Midbrain (tissue), 1 donor: ENCODE measurements at regions not wholly inside any gene's neighbourhood (a gene's known extent, or its start where the extent isn't known, plus 50 kb on each side); places are given as distances from the start of the nearest gene placed in this dataset.
"Not testable (repeated sequence)": the region's sequence is repeated elsewhere in the genome, so short reads cannot be mapped to it uniquely, and the experiment has no call there.

Source experiments
- DNase-seq: peaks from one replicate; lab custom pipeline; 2025; lab: John Stamatoyannopoulos, UW

- not testable (repeated sequence) for DNase-seq
These were observed 164.5 kb upstream of the CCZ1B start for GRCh38 chr7:6990426-6991152.

- not testable (repeated sequence) for DNase-seq
These were observed 165.1 kb upstream of the CCZ1B start for GRCh38 chr7:6991169-6991611.

- DNase-seq, result not testable (repeated sequence)
These were observed 165.6 kb upstream of the CCZ1B start for GRCh38 chr7:6991686-6992085.

DNA sequence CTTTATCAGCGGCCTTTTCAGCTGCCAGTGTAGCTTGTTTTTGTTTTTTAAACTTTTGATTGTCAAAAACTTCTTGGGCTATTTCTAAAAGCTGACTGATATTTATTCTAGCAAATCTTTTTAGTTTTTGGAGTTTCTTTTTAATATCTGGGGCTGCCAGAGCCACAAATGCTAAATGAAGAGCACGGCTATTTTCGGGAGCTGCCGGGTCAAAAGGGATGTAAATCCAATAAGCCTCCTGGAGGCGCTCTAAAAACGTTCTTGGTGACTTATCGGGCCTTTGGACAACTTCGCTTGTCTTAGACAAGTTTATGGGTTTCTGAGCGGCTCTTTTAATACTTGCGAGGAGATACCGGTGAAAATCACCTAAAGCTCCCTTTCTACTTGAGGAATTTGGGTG, 166.1 kb upstream of the CCZ1B start:
- DNase-seq, result not testable (repeated sequence)

- DNase-seq, result not testable (repeated sequence)
These were observed 169.0 kb upstream of the CCZ1B start for GRCh38 chr7:6995026-6995425.

- not testable (repeated sequence) for DNase-seq
These were observed 169.6 kb upstream of the CCZ1B start for GRCh38 chr7:6995493-6996289.

- DNase-seq, result not testable (repeated sequence)
These were observed 173.1 kb upstream of the CCZ1B start for GRCh38 chr7:6999067-6999666.

DNA sequence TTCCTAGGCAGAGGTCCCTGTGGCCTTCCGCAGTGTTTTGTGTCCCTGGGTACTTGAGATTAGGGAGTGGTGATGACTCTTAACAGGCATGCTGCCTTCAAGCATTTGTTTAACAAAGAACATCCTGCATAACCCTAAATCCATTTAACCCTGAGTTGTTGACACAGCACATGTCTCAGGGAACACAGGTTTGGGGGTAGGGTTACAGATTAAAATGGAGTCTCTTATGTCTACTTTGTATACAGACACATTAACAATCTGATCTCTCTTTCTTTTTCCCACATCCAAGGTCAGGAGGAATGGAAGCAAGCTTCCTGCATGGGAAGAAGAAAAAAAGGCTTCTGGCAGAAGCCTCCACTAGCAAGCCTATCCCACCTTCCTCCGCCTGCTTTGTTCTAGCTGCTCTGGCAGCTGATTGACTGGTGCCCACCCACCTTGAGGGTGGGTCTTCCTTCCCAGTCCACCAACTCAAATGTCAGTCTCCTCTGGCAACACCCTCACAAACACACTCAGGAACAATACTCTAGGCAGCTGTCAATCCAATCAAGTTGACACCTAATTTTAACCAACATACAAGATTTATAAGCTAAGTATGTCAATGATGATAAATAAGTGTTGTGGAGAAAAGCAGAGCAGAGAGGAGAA, 176.5 kb upstream of the CCZ1B start:
- DNase-seq, result no peak

DNA sequence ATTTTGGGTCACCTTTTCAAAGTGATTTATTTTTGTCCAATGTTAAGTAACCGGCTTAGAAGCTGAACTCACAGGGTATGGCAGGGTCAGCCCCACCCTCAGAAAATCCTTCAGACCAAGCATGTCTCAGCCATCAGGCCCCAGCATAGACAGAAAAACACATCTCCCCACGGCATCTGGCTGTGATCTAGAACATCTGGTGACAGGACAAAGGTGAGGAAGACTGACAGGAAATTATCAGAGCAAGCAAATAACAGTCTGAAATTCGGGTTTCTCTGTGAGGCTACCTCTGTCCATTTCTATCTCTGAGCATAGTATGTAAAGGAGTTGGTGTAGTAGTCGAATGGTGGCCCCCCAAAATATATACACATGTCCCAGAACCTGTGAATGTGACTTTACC, 177.0 kb upstream of the C1GALT1 start:
- DNase-seq, result no peak

GRCh38 chr7:7005949-7006348, 176.4 kb upstream of the C1GALT1 start:
- DNase-seq, result not testable (repeated sequence)

GRCh38 chr7:7011241-7011640, 171.1 kb upstream of the C1GALT1 start:
- not testable (repeated sequence) for DNase-seq

DNA sequence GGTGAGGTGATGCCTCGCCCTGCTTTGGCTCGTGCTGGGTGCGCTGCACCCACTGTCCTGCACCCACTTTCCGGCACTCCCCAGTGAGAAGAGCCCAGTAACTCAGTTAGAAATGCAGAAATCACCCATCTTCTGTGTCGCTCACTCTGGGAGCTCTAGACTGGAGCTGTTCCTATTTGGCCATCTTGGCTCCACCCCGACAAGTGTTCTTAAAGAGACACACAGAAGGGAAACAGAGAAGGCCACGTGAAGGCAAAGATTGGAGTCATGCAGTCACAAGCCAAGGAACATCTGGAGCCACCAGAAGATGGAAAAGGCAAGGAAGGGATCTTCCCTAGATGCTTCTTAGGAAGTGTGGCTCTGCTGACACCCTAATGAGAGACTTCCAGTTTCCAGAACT, 170.6 kb upstream of the C1GALT1 start:
- not testable (repeated sequence) for DNase-seq

DNA sequence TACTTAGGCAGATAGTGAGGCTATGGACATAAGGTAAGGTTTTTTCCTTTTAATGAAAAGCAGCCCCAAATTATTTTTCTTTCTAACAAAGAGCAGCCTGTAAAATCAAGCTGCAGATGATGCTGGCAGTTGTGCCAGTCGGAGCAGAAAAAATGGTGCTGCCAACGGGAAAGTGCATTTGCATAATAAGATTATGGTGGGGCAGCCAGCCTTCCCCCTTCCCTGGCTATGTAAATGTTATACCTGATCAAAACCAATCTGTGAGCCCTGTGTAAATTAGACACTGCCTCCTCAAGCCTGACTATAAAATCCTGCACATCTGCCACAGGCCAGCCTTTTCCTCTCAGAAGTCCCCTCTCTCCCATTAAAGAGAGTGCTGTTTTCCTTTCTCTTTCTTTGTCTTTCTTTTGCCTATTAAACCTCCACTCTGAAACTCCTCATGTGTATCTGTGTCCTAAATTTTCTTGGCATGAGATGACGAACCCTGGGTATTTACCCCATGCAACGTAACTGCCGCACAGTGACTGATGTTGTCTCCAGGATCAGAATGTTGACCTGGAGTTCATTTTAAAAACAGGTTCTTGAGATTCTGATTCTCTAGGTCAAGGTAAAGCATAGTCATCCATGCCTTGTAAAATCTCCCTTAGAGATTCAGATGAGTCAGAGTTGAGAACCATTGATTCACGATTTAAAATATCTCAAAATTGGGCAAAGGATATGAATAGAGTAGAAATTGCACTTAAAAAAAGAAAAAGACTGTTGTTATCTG, 167.3 kb upstream of the C1GALT1 start:
- no peak for DNase-seq

DNA sequence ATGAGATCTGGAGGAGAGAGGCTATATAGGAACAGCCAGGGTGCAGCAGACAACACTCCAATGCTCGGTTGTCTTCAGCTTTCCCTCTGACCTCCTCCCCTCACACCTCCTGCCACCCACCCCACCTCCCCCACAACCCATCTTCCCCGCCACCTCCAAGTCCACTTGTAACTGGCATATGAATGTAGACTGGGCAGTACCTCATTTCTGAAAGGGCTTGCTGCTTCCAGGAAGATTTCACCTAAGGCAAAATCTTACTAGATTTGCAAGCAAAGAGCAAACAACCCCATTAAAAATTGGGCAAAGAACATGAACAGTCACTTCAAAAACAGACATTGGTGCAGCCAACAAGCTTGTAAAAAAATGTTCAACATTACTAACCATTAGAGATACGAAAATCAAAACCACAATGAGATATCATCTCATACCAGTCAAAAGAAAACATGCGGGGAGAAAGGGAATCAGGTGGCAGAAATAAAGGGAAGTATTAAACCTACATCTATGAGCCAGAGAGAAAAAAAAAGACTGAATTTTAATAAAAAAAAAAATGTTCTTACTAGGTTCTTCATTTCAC, 164.6 kb upstream of the C1GALT1 start:
- DNase-seq, result no peak

DNA sequence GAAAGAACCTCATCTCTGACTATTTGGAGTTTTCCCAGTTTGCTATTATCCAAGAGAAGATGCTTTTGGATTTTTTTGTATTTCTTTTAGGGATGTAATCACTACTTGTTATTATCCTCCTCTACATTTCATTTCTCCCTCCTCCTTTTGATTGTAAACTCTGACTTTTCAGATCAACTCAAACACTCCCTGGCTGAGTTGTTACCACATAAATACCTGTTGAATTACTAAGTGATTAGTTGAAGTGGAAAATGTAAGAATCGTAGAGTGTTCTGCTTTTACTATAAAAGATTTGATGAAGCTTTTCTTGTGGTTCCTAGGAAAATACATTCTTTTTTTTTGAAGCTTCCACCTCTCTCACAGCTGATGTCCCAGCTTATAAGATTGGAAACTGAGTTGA, 164.1 kb upstream of the C1GALT1 start:
- DNase-seq, result no peak

DNA sequence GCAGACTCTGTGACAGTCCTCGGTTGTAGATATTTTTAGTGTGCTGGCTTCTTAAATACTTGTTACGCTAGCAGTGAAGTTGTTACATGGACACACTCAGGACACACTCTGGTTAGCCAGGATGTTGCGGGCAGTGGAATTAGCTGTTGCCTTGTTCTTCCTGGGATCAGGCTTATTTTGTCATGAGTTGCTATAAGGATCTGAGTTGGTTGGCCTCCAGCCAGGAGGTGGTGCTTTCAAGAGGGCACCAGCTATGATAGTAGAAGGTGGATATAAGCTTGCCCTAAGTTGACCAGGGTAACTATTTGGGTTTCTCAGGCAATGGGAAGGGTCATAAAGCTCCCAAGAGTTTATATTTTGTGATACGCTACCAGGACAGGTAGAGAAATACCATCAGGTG, 150.1 kb upstream of the C1GALT1 start:
- no peak for DNase-seq

- no peak for DNase-seq
These were observed 146.5 kb upstream of the C1GALT1 start for GRCh38 chr7:7035851-7036250.

DNA sequence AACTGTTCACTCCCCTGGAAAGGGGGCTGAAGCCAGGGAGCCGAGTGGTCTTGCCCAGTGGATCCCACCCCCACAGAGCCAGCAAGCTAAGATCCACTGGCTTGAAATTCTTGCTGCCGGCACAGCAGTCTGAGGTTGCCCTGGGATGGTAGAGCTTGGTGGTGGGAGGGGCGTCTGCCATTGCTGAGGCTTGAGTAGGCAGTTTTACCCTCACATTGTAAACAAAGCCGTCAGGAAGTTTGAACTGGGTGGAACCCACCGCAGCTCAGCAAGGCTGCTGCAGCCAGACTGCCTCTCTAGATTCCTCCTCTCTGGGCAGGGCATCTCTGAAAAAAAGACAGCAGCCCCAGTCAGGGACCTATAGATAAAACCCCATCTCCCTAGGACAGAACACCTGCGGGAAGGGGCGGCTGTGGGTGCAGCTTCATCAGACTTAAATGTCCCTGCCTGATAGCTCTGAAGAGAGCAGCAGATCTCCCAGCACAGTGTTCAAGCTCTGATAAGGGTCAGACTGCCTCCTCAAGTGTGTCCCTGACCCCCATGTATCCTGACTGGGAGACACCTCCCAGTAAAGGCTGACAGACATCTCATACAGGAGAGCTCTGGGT, 140.0 kb upstream of the C1GALT1 start:
- not testable (repeated sequence) for DNase-seq

DNA sequence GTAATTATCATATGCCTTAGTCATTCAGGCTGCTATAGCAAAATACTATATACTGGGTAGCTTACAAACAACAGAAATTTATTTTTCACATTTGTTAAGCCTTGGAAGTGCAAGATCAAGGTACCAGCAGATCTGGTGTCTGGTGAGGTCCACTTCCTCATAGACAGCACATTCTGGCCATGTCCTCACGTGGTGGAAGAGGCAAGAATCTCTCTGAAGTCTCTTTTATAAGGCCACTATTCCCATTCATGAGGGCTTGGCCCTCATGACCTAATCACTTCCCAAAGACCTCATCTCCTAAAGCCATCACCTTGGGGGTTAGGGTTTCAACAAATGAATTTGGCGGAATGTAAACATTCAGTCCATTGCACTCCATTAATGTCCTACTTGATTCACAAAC, 137.5 kb upstream of the C1GALT1 start:
- no peak for DNase-seq

DNA sequence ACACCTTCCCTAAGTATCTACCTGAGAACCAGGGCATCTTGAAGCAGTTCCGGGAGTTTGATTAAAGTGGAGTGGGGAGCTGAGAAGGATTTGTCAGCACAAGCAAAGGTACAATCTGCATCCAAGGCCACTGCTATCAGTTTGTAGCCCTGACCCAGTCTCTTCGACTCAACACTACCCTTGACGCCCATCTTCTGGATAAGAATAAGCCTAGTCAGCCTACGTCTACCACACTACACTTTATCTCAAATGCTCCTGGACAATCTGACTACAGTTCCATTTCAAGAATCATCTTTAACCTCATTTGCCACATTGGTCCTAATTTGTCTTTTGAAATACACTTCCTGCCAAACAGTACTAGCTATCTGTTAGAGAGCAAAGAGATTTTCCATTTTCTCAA, 134.1 kb upstream of the C1GALT1 start:
- no peak for DNase-seq
